HFFc6 (cell line): ENCODE measurements at regions not wholly inside any gene's neighbourhood (a gene's known extent, or its start where the extent isn't known, plus 50 kb on each side); places are given as distances from the start of the nearest gene placed in this dataset.
"Not testable (repeated sequence)": the region's sequence is repeated elsewhere in the genome, so short reads cannot be mapped to it uniquely, and the experiment has no call there.

Source experiments
- DNase-seq: peaks from one replicate; pipeline ENCODE4 v3.0.0-alpha.2; 2018
- H3K27ac Mint-ChIP-seq: 2 replicates; pipeline ENCODE4 v1.8.0; 2020; ENCODE audit warnings: mild to moderate bottlenecking, mixed read lengths
- H3K27me3 Mint-ChIP-seq: 2 replicates; pipeline ENCODE4 v1.8.0; 2021; ENCODE audit warnings: mild to moderate bottlenecking, moderate library complexity, mixed read lengths; ENCODE audit not compliant: insufficient read depth
- H3K36me3 Mint-ChIP-seq: 2 replicates; pipeline ENCODE4 v1.8.0; 2021; ENCODE audit warnings: low read depth, mixed read lengths
- H3K4me1 Mint-ChIP-seq: 2 replicates; pipeline ENCODE4 v1.8.0; 2020; ENCODE audit warnings: low read depth, mixed read lengths
- H3K4me3 Mint-ChIP-seq: 2 replicates; pipeline ENCODE4 v1.8.0; 2020; ENCODE audit warnings: mild to moderate bottlenecking, moderate library complexity, mixed read lengths
- H3K9me3 Mint-ChIP-seq: 2 replicates; pipeline ENCODE4 v1.8.0; 2020; ENCODE audit warnings: mild to moderate bottlenecking, mixed read lengths
- CTCF ChIP-seq: fragments of 200-600 bp; sonication (generic); IDR thresholded peaks from 2 replicates; pipeline ENCODE4 v1.5.0; 2021; ENCODE audit warnings: antibody characterized with exemption, mild to moderate bottlenecking

GRCh38 chr9:95785209-95785608 is 90.3 kb upstream of the ERCC6L2 start:
- H3K27ac Mint-ChIP-seq: no peak overlapping the region
- no peak overlapping the region for H3K4me3 Mint-ChIP-seq
- H3K36me3 Mint-ChIP-seq: no peaks in the 10 kb centered on the region
- TF ChIP-seq CTCF: no peak
- no peaks in the 10 kb centered on the region for H3K9me3 Mint-ChIP-seq
- peaks cover 60% of the 10 kb centered on the region for H3K27me3 Mint-ChIP-seq
- H3K4me1 Mint-ChIP-seq: no peaks in the 10 kb centered on the region
- no peak for DNase-seq

- Mint-ChIP-seq H3K27ac (no peak overlapping the region), H3K36me3 (no peaks in the 10 kb centered on the region), H3K4me3 (no peak overlapping the region), H3K9me3 (no peaks in the 10 kb centered on the region), H3K27me3 (peaks cover 55% of the 10 kb centered on the region), H3K4me1 (no peaks in the 10 kb centered on the region)
- TF ChIP-seq CTCF: no peak
- DNase-seq: no peak
These were observed 91.2 kb upstream of the ERCC6L2 start for GRCh38 chr9:95784318-95784717.

- Mint-ChIP-seq H3K4me1 (no peaks in the 10 kb centered on the region), H3K36me3 (no peaks in the 10 kb centered on the region), H3K27me3 (peaks cover 50% of the 10 kb centered on the region), H3K27ac (no peak overlapping the region), H3K4me3 (no peak overlapping the region), H3K9me3 (no peaks in the 10 kb centered on the region)
- TF ChIP-seq CTCF: no peak
- DNase-seq: no peak
These were observed 92.0 kb upstream of the ERCC6L2 start for GRCh38 chr9:95783426-95783975.

- TF ChIP-seq CTCF: no peak
- no peaks in the 10 kb centered on the region for H3K9me3 Mint-ChIP-seq
- no peak overlapping the region for H3K27ac Mint-ChIP-seq
- DNase-seq: no peak
- no peaks in the 10 kb centered on the region for H3K36me3 Mint-ChIP-seq
- H3K27me3 Mint-ChIP-seq: peaks cover 34% of the 10 kb centered on the region
- no peak overlapping the region for H3K4me3 Mint-ChIP-seq
- H3K4me1 Mint-ChIP-seq: no peaks in the 10 kb centered on the region
These were observed 94.7 kb upstream of the ERCC6L2 start for GRCh38 chr9:95780751-95781150.

GRCh38 chr9:95780121-95780520 is 95.4 kb upstream of the ERCC6L2 start:
- TF ChIP-seq CTCF: no peak
- no peak overlapping the region for H3K4me3 Mint-ChIP-seq
- H3K36me3 Mint-ChIP-seq: no peaks in the 10 kb centered on the region
- no peak overlapping the region for H3K27ac Mint-ChIP-seq
- DNase-seq: no peak
- no peaks in the 10 kb centered on the region for H3K4me1 Mint-ChIP-seq
- peaks cover 30% of the 10 kb centered on the region for H3K27me3 Mint-ChIP-seq
- H3K9me3 Mint-ChIP-seq: no peaks in the 10 kb centered on the region

- H3K36me3 Mint-ChIP-seq, H3K4me1 Mint-ChIP-seq, H3K27ac Mint-ChIP-seq, H3K9me3 Mint-ChIP-seq, H3K4me3 Mint-ChIP-seq, DNase-seq: not testable (repeated sequence)
- peaks cover 30% of the 10 kb centered on the region for H3K27me3 Mint-ChIP-seq
These were observed 95.9 kb upstream of the ERCC6L2 start for GRCh38 chr9:95779597-95779996.
